Stimulated activated CD8-positive, alpha-beta memory T cell treated with anti-CD3 and anti-CD28 coated beads, Interleukin-15, amount 100 ng/mL, for 48 hours (primary cell): ENCODE measurements at regions not wholly inside any gene's neighbourhood (a gene's known extent, or its start where the extent isn't known, plus 50 kb on each side); places are given as distances from the start of the nearest gene placed in this dataset.

Source experiments
- DNase-seq, 2 donors: peaks; one replicate each; pipeline ENCODE4 v3.0.0-alpha.2; 2020; ENCODE audit warnings: low read depth in 2 of 2

GRCh38 chr20:41670631-41671030, 52.5 kb upstream of the CHD6 start:
- no peak for DNase-seq

GRCh38 chr20:41669708-41670263, 51.6 kb upstream of the CHD6 start:
- DNase-seq: no peak

- no peak for DNase-seq
Measured at GRCh38 chr20:41668057-41668749, 50.0 kb upstream of the CHD6 start.
